H1 (cell line): ENCODE measurements at regions not wholly inside any gene's neighbourhood (a gene's known extent, or its start where the extent isn't known, plus 50 kb on each side); places are given as distances from the start of the nearest gene placed in this dataset.
A peak's percentile ranks its signal among the peaks of the same experiment; 100 is the strongest.

Experiments
- CTCF ChIA-PET: fragments of 300-600 bp; sonication (Branson Sonifier 250); formaldehyde crosslinking; loops from one replicate; lab custom pipeline; 2021; ENCODE audit not compliant: partially characterized antibody; lab: Charles Lee
- POLR2A ChIA-PET: fragments of 300-600 bp; sonication (Branson Sonifier 250); formaldehyde crosslinking; loops from one replicate; lab custom pipeline; 2021; ENCODE audit warnings: inconsistent platforms; ENCODE audit not compliant: partially characterized antibody; lab: Charles Lee
- DNase-seq, 2 experiments: peaks; one replicate each; pipeline versions ENCODE4 v3.0.0 to v3.0.0-alpha.2; 2010 to 2022; ENCODE audit warnings: low spot score in 2 of 2, low read depth in 1 of 2, mixed read lengths in 1 of 2
- FAIRE-seq: peaks from 2 replicates; lab custom pipeline; 2011; peaks lifted over from hg19 to GRCh38; lab: Jason Lieb, UNC
- H2AFZ ChIP-seq: 2 replicates; pipeline ENCODE4 v1.8.1; 2012; ENCODE audit warnings: low read length, inconsistent platforms
- H2AK5ac ChIP-seq: 2 replicates; pipeline ENCODE4 v1.6.1; 2013; ENCODE audit warnings: low read depth, low read length
- H2BK120ac ChIP-seq: replicated peaks from 2 replicates; pipeline ENCODE3; 2013; ENCODE audit warnings: low read depth, low read length, inconsistent platforms
- H2BK12ac ChIP-seq: 2 replicates; pipeline ENCODE4 v1.6.1; 2013; ENCODE audit warnings: low read depth, low read length
- H2BK15ac ChIP-seq: 2 replicates; pipeline ENCODE4 v1.6.1; 2013; ENCODE audit warnings: low read length
- H2BK20ac ChIP-seq: 2 replicates; pipeline ENCODE4 v1.6.1; 2013; ENCODE audit warnings: low read length
- H2BK5ac ChIP-seq: 2 replicates; pipeline ENCODE4 v1.6.1; 2013; ENCODE audit warnings: low read depth, low read length
- H3K14ac ChIP-seq: 2 replicates; pipeline ENCODE4 v1.6.1; 2013; ENCODE audit warnings: inconsistent platforms; ENCODE audit not compliant: insufficient read length
- H3K18ac ChIP-seq: 2 replicates; pipeline ENCODE4 v1.6.1; 2013; ENCODE audit warnings: low read length; ENCODE audit errors: extremely low read depth
- H3K23ac ChIP-seq: 2 replicates; pipeline ENCODE4 v1.6.1; 2013; ENCODE audit warnings: inconsistent platforms; ENCODE audit not compliant: insufficient read length
- H3K23me2 ChIP-seq: 2 replicates; pipeline ENCODE4 v1.6.1; 2013; ENCODE audit warnings: low read depth, low read length
- H3K27ac ChIP-seq: 2 replicates; pipeline ENCODE4 v1.6.1; 2011; ENCODE audit warnings: low read depth, low read length, inconsistent platforms
- H3K27me3 ChIP-seq, 4 experiments: replicated peaks in 1 of 4; 1 replicate in 1 of 4; 2 replicates in 3 of 4; pipeline versions ENCODE4 v1.6.1 to v1.8.1; 2011 to 2013; ENCODE audit warnings: low read length in 3 of 4, mild to moderate bottlenecking in 3 of 4, inconsistent platforms in 2 of 4, mixed read lengths in 2 of 4, moderate library complexity in 1 of 4; ENCODE audit not compliant: control insufficient read depth in 3 of 4, insufficient read depth in 3 of 4; ENCODE audit errors: extremely low read depth in 1 of 4
- H3K36me3 ChIP-seq, 4 experiments: 2 replicates each; pipeline versions ENCODE4 v1.6.1 to v1.8.1; 2011 to 2013; ENCODE audit warnings: mild to moderate bottlenecking in 4 of 4, low read length in 3 of 4, moderate library complexity in 2 of 4, control low read depth in 1 of 4, inconsistent platforms in 1 of 4; ENCODE audit not compliant: insufficient read depth in 4 of 4, control insufficient read depth in 2 of 4
- H3K4ac ChIP-seq: replicated peaks from 2 replicates; pipeline ENCODE3; 2013; ENCODE audit warnings: low read length, low read depth, mixed read lengths, inconsistent platforms; ENCODE audit not compliant: insufficient read length
- H3K4me1 ChIP-seq, 4 experiments: replicated peaks in 1 of 4; 1 replicate in 1 of 4; 2 replicates in 3 of 4; pipeline versions ENCODE4 v1.6.1 to v1.8.1; 2011 to 2013; ENCODE audit warnings: low read length in 3 of 4, inconsistent platforms in 2 of 4, mixed read lengths in 1 of 4; ENCODE audit not compliant: insufficient read depth in 4 of 4, control insufficient read depth in 3 of 4
- H3K4me2 ChIP-seq, 2 experiments: 2 replicates each; pipeline versions ENCODE4 v1.6.1 to v1.8.1; 2011 to 2013; ENCODE audit warnings: low read depth in 2 of 2, low read length in 2 of 2, control low read depth in 1 of 2, inconsistent platforms in 1 of 2, mild to moderate bottlenecking in 1 of 2; ENCODE audit not compliant: insufficient read depth in 1 of 2
- H3K4me3 ChIP-seq, 4 experiments: fragments of 200-600, 300-600 bp in 1 of 4; sonication (generic), shearing (Covaris generic), sonication (Bioruptor Twin) in 1 of 4; 2 replicates each; pipeline versions ENCODE4 v1.5.1 to v1.8.1; 2011 to 2016; ENCODE audit warnings: low read length in 4 of 4, low read depth in 3 of 4, control low read depth in 2 of 4, inconsistent platforms in 2 of 4, mild to moderate bottlenecking in 2 of 4, mixed read lengths in 1 of 4, moderate library complexity in 1 of 4; ENCODE audit not compliant: insufficient read depth in 2 of 4; ENCODE audit errors: extremely low read depth in 1 of 4
- H3K56ac ChIP-seq: replicated peaks from 2 replicates; pipeline ENCODE3; 2013; ENCODE audit warnings: low read depth, mild to moderate bottlenecking, mixed read lengths, low read length, inconsistent platforms; ENCODE audit not compliant: insufficient read length
- H3K79me1 ChIP-seq: 2 replicates; pipeline ENCODE4 v1.6.1; 2013; ENCODE audit warnings: low read depth, low read length, control low read depth
- H3K79me2 ChIP-seq, 2 experiments: 2 replicates each; pipeline versions ENCODE4 v1.6.1 to v1.8.1; 2012 to 2013; ENCODE audit warnings: low read length in 2 of 2, mild to moderate bottlenecking in 2 of 2, inconsistent platforms in 1 of 2; ENCODE audit not compliant: insufficient read depth in 2 of 2, control insufficient read depth in 1 of 2
- H3K9ac ChIP-seq, 4 experiments: replicated peaks in 1 of 4; 1 replicate in 1 of 4; 2 replicates in 3 of 4; pipeline versions ENCODE4 v1.6.1 to v1.8.1; 2011 to 2013; ENCODE audit warnings: low read depth in 3 of 4, low read length in 3 of 4, control low read depth in 2 of 4, mild to moderate bottlenecking in 2 of 4, moderate library complexity in 2 of 4, inconsistent platforms in 1 of 4; ENCODE audit errors: extremely low read depth in 1 of 4
- H3K9me3 ChIP-seq, 2 experiments: 2 replicates each; pipeline versions ENCODE4 v1.6.1 to v1.8.1; 2012 to 2013; ENCODE audit warnings: mild to moderate bottlenecking in 2 of 2, moderate library complexity in 2 of 2, control low read depth in 1 of 2, inconsistent platforms in 1 of 2, low read depth in 1 of 2, low read length in 1 of 2, mixed read lengths in 1 of 2; ENCODE audit not compliant: insufficient read depth in 2 of 2
- H4K20me1 ChIP-seq, 2 experiments: replicated peaks in 1 of 2; 2 replicates each; pipeline versions ENCODE3 to v1.8.1; 2011 to 2013; ENCODE audit warnings: inconsistent platforms in 2 of 2, low read length in 2 of 2, mild to moderate bottlenecking in 1 of 2; ENCODE audit not compliant: insufficient read depth in 2 of 2, control insufficient read depth in 1 of 2
- H4K5ac ChIP-seq: 2 replicates; pipeline ENCODE4 v1.6.1; 2013; ENCODE audit warnings: low read length, low read depth, mixed read lengths, inconsistent platforms; ENCODE audit not compliant: insufficient read length
- H4K8ac ChIP-seq: 2 replicates; pipeline ENCODE4 v1.8.0; 2013; ENCODE audit warnings: mild to moderate bottlenecking, moderate library complexity, low read length, inconsistent platforms; ENCODE audit not compliant: insufficient read depth; ENCODE audit errors: extremely low read depth
- H4K91ac ChIP-seq: replicated peaks from 2 replicates; pipeline ENCODE3; 2013; ENCODE audit warnings: low read length, mixed read lengths, inconsistent platforms; ENCODE audit not compliant: insufficient read length
- HDAC6 ChIP-seq: IDR thresholded peaks from one replicate; pipeline ENCODE4 v1.7.1; 2012; ENCODE audit warnings: low read depth, mild to moderate bottlenecking, inconsistent platforms, low read length, moderate library complexity
- MAFK ChIP-seq: IDR thresholded peaks from 2 replicates; pipeline ENCODE4 v1.6.1; 2012; ENCODE audit warnings: low read depth, mild to moderate bottlenecking, improper control_type of control experiment, low read length
- NANOG ChIP-seq: IDR thresholded peaks from 2 replicates; pipeline ENCODE4 v1.6.1; 2011; ENCODE audit warnings: low read length, low read depth, mild to moderate bottlenecking, inconsistent platforms; ENCODE audit not compliant: insufficient read depth, poor library complexity, severe bottlenecking
- POU5F1 ChIP-seq: IDR thresholded peaks from 2 replicates; pipeline ENCODE4 v1.6.1; 2011; ENCODE audit warnings: low read depth, mild to moderate bottlenecking, low read length, moderate library complexity
- RFX5 ChIP-seq: IDR thresholded peaks from 2 replicates; pipeline ENCODE4 v1.6.1; 2011; ENCODE audit warnings: low read depth, low read length, improper control_type of control experiment, borderline replicate concordance
- SAP30 ChIP-seq: fragments of 300-600 bp; sonication (generic); IDR thresholded peaks from 2 replicates; pipeline ENCODE4 v1.7.1; 2012; ENCODE audit warnings: low read length, moderate library complexity, mild to moderate bottlenecking, inconsistent platforms; ENCODE audit not compliant: insufficient read depth, insufficient replicate concordance
- SIN3A ChIP-seq, 2 experiments: IDR thresholded peaks in 1 of 2; conservative IDR thresholded peaks in 1 of 2; 2 replicates each; pipeline ENCODE4 v1.6.1; 2011 to 2012; ENCODE audit warnings: low read length in 2 of 2, improper control_type of control experiment in 1 of 2, low read depth in 1 of 2, mild to moderate bottlenecking in 1 of 2
- SP1 ChIP-seq: IDR thresholded peaks from 2 replicates; pipeline ENCODE4 v1.6.1; 2011; ENCODE audit warnings: low read depth, low read length
- YY1 ChIP-seq: IDR thresholded peaks from 2 replicates; pipeline ENCODE4 v1.6.1; 2011; ENCODE audit warnings: low read depth, mild to moderate bottlenecking, low read length
- WGBS, 2 experiments: shearing (Covaris generic) in 1 of 2; methylation state at CpG; one replicate each; pipeline versions ENCODE4 v1.1.6 to v1.1.7; 2013 to 2015; ENCODE audit warnings: low lambda C conversion rate in 2 of 2, mixed read lengths in 2 of 2, inconsistent platforms in 1 of 2, low coverage in 1 of 2, missing lambda C conversion rate in 1 of 2; ENCODE audit not compliant: insufficient replicate concordance in 2 of 2, insufficient coverage in 1 of 2, insufficient read length in 1 of 2; ENCODE audit errors: extremely low coverage in 1 of 2, missing lambda C conversion rate in 1 of 2; 5-methylcytosine and 5-hydroxymethylcytosine counted together

- peak overlapping the region; percentile 78 for H4K91ac ChIP-seq
- 28% methylated on average over 2 of the region's 2 CpGs; no CpG with 5 or more reads in 1 of the 2 experiments for WGBS, 2 experiments
- TF ChIP-seq SP1, result 0 out of 2 replicates have a peak, but pooled peaks have one; percentile 46
- no peak for TF ChIP-seq YY1
- TF ChIP-seq MAFK, result no peak
- 0 out of 2 replicates have a peak, but pooled peaks have one; percentile 24 for TF ChIP-seq POU5F1
- TF ChIP-seq NANOG, result peak; percentile 80
- TF ChIP-seq HDAC6, result no peak
- TF ChIP-seq SIN3A (conservative IDR thresholded peaks at IDR 0.05 in 1 of 2, IDR thresholded peaks at IDR 0.05 in 1 of 2; ENCODE audit: low read depth in 1 of 2, low read length in 2 of 2), result no peak
- TF ChIP-seq RFX5, result no peak
- TF ChIP-seq SAP30, result no peak
Observed at GRCh38 chr12:13595536-13596443, 385.6 kb downstream of the GRIN2B start.

More at GRCh38 chr12:13595536-13596443, 385.6 kb downstream of the GRIN2B start:
- DNase-seq (no peak), FAIRE-seq (peak; percentile 81)
- H2BK120ac ChIP-seq, result no peak overlapping the region
- CTCF ChIA-PET, result interaction anchor here (0.6 to 1.6 kb wide), 8 partner anchors 11 to 497 kb away, joined by 3 to 4 read pairs (median 3); no protein-coding TSS in a partner anchor
- H2BK5ac ChIP-seq, result 0 out of 2 replicates have a peak overlapping the region, but pooled peaks have one; percentile 83
- H3K27me3 ChIP-seq, result no peaks in the 10 kb centered on the region
- H3K4me2 ChIP-seq, result peak overlapping the region; percentile 23 to 49
- POLR2A ChIA-PET, result interaction anchor here (0.7 to 1.7 kb wide), 2 partner anchors 18 to 613 kb away, joined by 3 to 4 read pairs; no protein-coding TSS in a partner anchor
- no peak overlapping the region; the same call in 1 of the 2 replicates for H2AK5ac ChIP-seq
- no peaks in the 10 kb centered on the region for H3K79me1 ChIP-seq
- no peak overlapping the region for H2BK15ac ChIP-seq
- no peaks in the 10 kb centered on the region for H3K36me3 ChIP-seq
- peaks cover 4 to 14% (median 10%) of the 10 kb centered on the region in 4 experiments; a peak in 6 of 7 replicates for H3K4me1 ChIP-seq
- H3K79me2 ChIP-seq, result no peaks in the 10 kb centered on the region
- 0 out of 2 replicates have a peak overlapping the region, but pooled peaks have one; percentile 82 for H2BK12ac ChIP-seq
- no peak overlapping the region for H3K23ac ChIP-seq
- no peak overlapping the region for H3K18ac ChIP-seq
- H3K4me3 ChIP-seq, result peak overlapping the region in 1 of 4 experiments; percentile 28; a peak in 1 of 8 replicates
- no peak overlapping the region for H3K56ac ChIP-seq
- H4K8ac ChIP-seq, result no peak overlapping the region
- peak overlapping the region; percentile 48 for H3K4ac ChIP-seq
- H2BK20ac ChIP-seq, result peak overlapping the region; percentile 87; the same call in 1 of the 2 replicates
- no peak overlapping the region for H3K14ac ChIP-seq
- no peak overlapping the region for H4K5ac ChIP-seq
- no peak overlapping the region for H3K9ac ChIP-seq
- no peak overlapping the region for H3K27ac ChIP-seq
- H2AFZ ChIP-seq, result no peak overlapping the region
- no peaks in the 10 kb centered on the region for H4K20me1 ChIP-seq
- H3K9me3 ChIP-seq, result no peaks in the 10 kb centered on the region
- no peaks in the 10 kb centered on the region for H3K23me2 ChIP-seq
